Endothelial cell of umbilical vein (primary cell): ENCODE measurements at regions not wholly inside any gene's neighbourhood (a gene's known extent, or its start where the extent isn't known, plus 50 kb on each side); places are given as distances from the start of the nearest gene placed in this dataset.

ENCODE experiments used
- BruUV-seq: library from RNA; stranded (reverse); fragments of 400-500 nt; replicated peaks from 2 replicates; lab custom pipeline; 2021; lab: Mats Ljungman, UMichigan
- CTCF ChIA-PET: fragments of 300-600, 350-600 bp; sonication (Branson Sonifier 250); formaldehyde crosslinking; loops from one replicate; lab custom pipeline; 2021; ENCODE audit warnings: antibody characterized with exemption, inconsistent platforms; lab: Charles Lee
- POLR2A ChIA-PET: fragments of 300-600, 350-600 bp; sonication (Branson Sonifier 250); formaldehyde crosslinking; loops from one replicate; lab custom pipeline; 2021; ENCODE audit warnings: antibody characterized with exemption, inconsistent platforms; lab: Charles Lee
- DNase-seq: peaks from one replicate; pipeline ENCODE4 v3.0.0-alpha.2; 2011; ENCODE audit warnings: low read depth, low spot score
- FAIRE-seq: peaks from 2 replicates; lab custom pipeline; 2011; peaks lifted over from hg19 to GRCh38; lab: Jason Lieb, UNC
- H2AFZ ChIP-seq: 2 replicates; pipeline ENCODE4 v1.6.0; 2012; ENCODE audit warnings: low read depth, low read length, control low read depth, inconsistent platforms
- H3K27ac ChIP-seq: 2 replicates; pipeline ENCODE4 v1.5.1; 2011; ENCODE audit warnings: low read depth, mild to moderate bottlenecking, control low read depth, low read length, moderate library complexity; ENCODE audit not compliant: insufficient read depth
- H3K27me3 ChIP-seq, 2 experiments: 2 replicates each; pipeline versions ENCODE4 v1.6.0 to v1.6.1; 2011; ENCODE audit warnings: low read length in 2 of 2, mixed read lengths in 1 of 2; ENCODE audit not compliant: control insufficient read depth in 2 of 2, insufficient read depth in 2 of 2
- H3K36me3 ChIP-seq, 2 experiments: 2 replicates in 1 of 2; 3 replicates in 1 of 2; pipeline ENCODE4 v1.5.1; 2011; ENCODE audit warnings: low read length in 2 of 2, mild to moderate bottlenecking in 1 of 2, moderate library complexity in 1 of 2; ENCODE audit not compliant: control insufficient read depth in 2 of 2, insufficient read depth in 2 of 2; ENCODE audit errors: extremely low read depth in 1 of 2
- H3K4me1 ChIP-seq: 3 replicates; pipeline ENCODE4 v1.5.1; 2011; ENCODE audit warnings: mild to moderate bottlenecking, low read length; ENCODE audit not compliant: control insufficient read depth, insufficient read depth; ENCODE audit errors: extremely low read depth
- H3K4me2 ChIP-seq: 2 replicates; pipeline ENCODE4 v1.6.1; 2011; ENCODE audit warnings: low read length, control low read depth, mixed read lengths; ENCODE audit not compliant: insufficient read depth
- H3K4me3 ChIP-seq, 3 experiments: fragments of 200-600 bp in 1 of 3; sonication (generic), shearing (Covaris generic) in 1 of 3; replicated peaks in 1 of 3; 2 replicates each; pipeline ENCODE4 v1.5.1; 2011 to 2016; ENCODE audit warnings: control low read depth in 3 of 3, low read length in 3 of 3, mild to moderate bottlenecking in 2 of 3, inconsistent platforms in 1 of 3, low read depth in 1 of 3, moderate library complexity in 1 of 3; ENCODE audit not compliant: insufficient read depth in 1 of 3
- H3K79me2 ChIP-seq: 2 replicates; pipeline ENCODE4 v1.6.0; 2012; ENCODE audit warnings: low read length, inconsistent platforms; ENCODE audit not compliant: control insufficient read depth, insufficient read depth
- H3K9ac ChIP-seq: replicated peaks from 2 replicates; pipeline ENCODE3; 2011; ENCODE audit warnings: low read length, control low read depth; ENCODE audit not compliant: insufficient read depth; ENCODE audit errors: extremely low read depth
- H3K9me1 ChIP-seq: replicated peaks from 3 replicates; pipeline ENCODE4 v1.6.0; 2011; ENCODE audit warnings: mild to moderate bottlenecking, low read length; ENCODE audit not compliant: control insufficient read depth, insufficient read depth; ENCODE audit errors: extremely low read depth
- H3K9me3 ChIP-seq: replicated peaks from 2 replicates; pipeline ENCODE4 v1.5.1; 2012; ENCODE audit warnings: low read length, inconsistent platforms; ENCODE audit not compliant: control insufficient read depth, insufficient read depth
- H4K20me1 ChIP-seq: replicated peaks from 2 replicates; pipeline ENCODE3; 2011; ENCODE audit warnings: mild to moderate bottlenecking, low read length; ENCODE audit not compliant: control insufficient read depth, insufficient read depth; ENCODE audit errors: extremely low read depth
- CTCF ChIP-seq, 2 donors: IDR thresholded peaks; 1 replicate in 1 of 2; 2 replicates in 1 of 2; pipeline ENCODE4 v1.5.1; 2011; ENCODE audit warnings: low read length in 2 of 2, mild to moderate bottlenecking in 2 of 2, moderate library complexity in 2 of 2, control low read depth in 1 of 2, inconsistent platforms in 1 of 2, low read depth in 1 of 2; ENCODE audit not compliant: insufficient read depth in 1 of 2; ENCODE audit errors: extremely low read depth in 1 of 2
- EZH2 ChIP-seq: IDR thresholded peaks from 2 replicates; pipeline ENCODE4 v1.6.1; 2012; ENCODE audit warnings: borderline replicate concordance, low read depth, mild to moderate bottlenecking, moderate library complexity, low read length, inconsistent platforms; ENCODE audit not compliant: severe bottlenecking
- FOS ChIP-seq: IDR thresholded peaks from 2 replicates; pipeline ENCODE4 v1.6.1; 2011; ENCODE audit warnings: mild to moderate bottlenecking, low read length, moderate library complexity, borderline replicate concordance; ENCODE audit not compliant: insufficient read depth
- GATA2 ChIP-seq: IDR thresholded peaks from 2 replicates; pipeline ENCODE4 v1.7.0; 2011; ENCODE audit warnings: low read depth, mild to moderate bottlenecking, moderate library complexity, mixed read lengths, low read length; ENCODE audit not compliant: insufficient read length, insufficient read depth
- JUN ChIP-seq: IDR thresholded peaks from 2 replicates; pipeline ENCODE4 v1.6.1; 2011; ENCODE audit warnings: borderline replicate concordance, low read depth; ENCODE audit not compliant: insufficient read length, insufficient read depth
- MAX ChIP-seq: IDR thresholded peaks from 2 replicates; pipeline ENCODE4 v1.6.1; 2011; ENCODE audit not compliant: insufficient read depth, insufficient read length
- MYC ChIP-seq: IDR thresholded peaks from one replicate; pipeline ENCODE4 v1.6.1; 2011; ENCODE audit warnings: mild to moderate bottlenecking, low read depth, low read length
- POLR2A ChIP-seq: IDR thresholded peaks from 2 replicates; pipeline ENCODE4 v1.6.1; 2012; ENCODE audit warnings: low read depth, mild to moderate bottlenecking, control low read depth, low read length
- POLR2AphosphoS5 ChIP-seq: IDR thresholded peaks from 2 replicates; pipeline ENCODE4 v1.6.1; 2012; ENCODE audit warnings: low read depth, mild to moderate bottlenecking, control low read depth, low read length, moderate library complexity; ENCODE audit not compliant: insufficient read depth
- dilution Hi-C: fragments of 300-500 bp; cut with MboI; formaldehyde crosslinking; loops from one replicate; pipeline ENCODE4 v1.15.0; 2019; ENCODE audit warnings: low sequenced_read_pairs; ENCODE audit not compliant: extremely low pct_ligation_motif_present
- intact Hi-C: fragments of 100-400 bp; cut with micrococcal nuclease; formaldehyde crosslinking; loops from one replicate; pipeline ENCODE4 v1.10.0; 2022

GRCh38 chr2:16115291-16115690 is 174.9 kb downstream of the MYCN start:
- DNase-seq (no peak), FAIRE-seq (no peak)
- intact Hi-C loops, result no loop called here
- Histone ChIP-seq H4K20me1 (no peaks in the 10 kb centered on the region), H3K9ac (no peak overlapping the region), H3K79me2 (no peaks in the 10 kb centered on the region), H3K27ac (no peak overlapping the region), H3K4me1 (no peaks in the 10 kb centered on the region), H3K9me1 (no peaks in the 10 kb centered on the region), H3K4me2 (no peak overlapping the region), H3K36me3 (no peaks in the 10 kb centered on the region), H3K9me3 (peaks cover 6% of the 10 kb centered on the region), H3K27me3 (no peaks in the 10 kb centered on the region), H3K4me3 (no peak overlapping the region), H2AFZ (no peak overlapping the region)
- ChIA-PET CTCF (no interaction called here), POLR2A (no interaction called here)
- TF ChIP-seq POLR2A (no peak), EZH2 (no peak), JUN (no peak), POLR2AphosphoS5 (no peak), GATA2 (no peak), CTCF (IDR thresholded peaks at IDR 0.05; ENCODE audit: extremely low read depth in 1 of 2, insufficient read depth in 1 of 2, low read depth in 1 of 2, low read length in 2 of 2) (no peak), MYC (no peak), MAX (no peak), FOS (no peak)
- dilution Hi-C loops, result no loop called here
- no TSS peak for BruUV-seq
